SK-N-MC (cell line): ENCODE measurements at regions not wholly inside any gene's neighbourhood (a gene's known extent, or its start where the extent isn't known, plus 50 kb on each side); places are given as distances from the start of the nearest gene placed in this dataset.
A peak's percentile ranks its signal among the peaks of the same experiment; 100 is the strongest.

Experiments used
- DNase-seq: peaks from one replicate; pipeline ENCODE4 v3.0.0-alpha.2; 2011; ENCODE audit warnings: low read depth, low spot score
- H3K27ac ChIP-seq: fragments of 200-600 bp; sonication (generic); 2 replicates; pipeline ENCODE4 v1.5.1; 2016; ENCODE audit warnings: mixed run types
- H3K36me3 ChIP-seq: fragments of 200-600 bp; sonication (generic); 2 replicates; pipeline ENCODE4 v1.6.1; 2017; ENCODE audit warnings: antibody characterized with exemption, low read length, mixed read lengths; ENCODE audit not compliant: insufficient read depth
- H3K4me3 ChIP-seq: fragments of 200-600 bp; sonication (generic); 2 replicates; pipeline ENCODE4 v1.5.1; 2016
- H3K9ac ChIP-seq: fragments of 200-600 bp; sonication (generic); 2 replicates; pipeline ENCODE4 v1.8.0; 2017; ENCODE audit warnings: mixed run types, mixed read lengths; ENCODE audit not compliant: insufficient read length
- H3K9me3 ChIP-seq: fragments of 200-600 bp; sonication (generic); 2 replicates; pipeline ENCODE4 v1.6.1; 2017; ENCODE audit warnings: low read depth, mild to moderate bottlenecking, antibody characterized with exemption, low read length, moderate library complexity, mixed read lengths
- EZH2 ChIP-seq: fragments of 200-600 bp; sonication (generic); IDR thresholded peaks from one replicate; pipeline ENCODE4 v1.6.1; 2017; ENCODE audit warnings: antibody characterized with exemption
- FOXP2 ChIP-seq: optimal IDR thresholded peaks from 2 replicates; pipeline ENCODE3; 2011; ENCODE audit warnings: mild to moderate bottlenecking, moderate library complexity; ENCODE audit not compliant: insufficient read depth; ENCODE audit errors: extremely low read length, control extremely low read depth
- POLR2AphosphoS5 ChIP-seq: IDR thresholded peaks from 2 replicates; pipeline ENCODE4 v1.6.1; 2012; ENCODE audit warnings: mild to moderate bottlenecking, low read depth, low read length, borderline replicate concordance

DNA sequence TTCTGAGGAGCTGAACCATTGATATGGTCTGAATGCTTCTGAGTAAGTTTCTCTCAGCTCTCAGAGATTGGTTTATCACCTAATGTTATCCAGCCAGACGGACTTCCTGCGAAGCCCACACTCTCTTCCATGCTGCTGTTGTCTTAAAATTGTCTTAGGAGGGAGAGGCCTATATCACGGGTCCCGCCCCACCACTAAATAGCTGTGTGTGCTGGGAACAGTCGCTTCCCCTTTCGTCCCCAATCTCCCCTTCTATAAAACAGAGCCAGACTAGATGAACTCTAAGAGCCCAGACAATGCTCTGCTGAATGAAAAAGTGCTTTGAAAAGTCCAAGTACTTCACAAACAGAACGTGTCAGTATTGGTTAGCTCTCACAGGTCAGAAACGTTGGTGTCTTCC is 81.4 kb upstream of the AKIP1 start:
- DNase-seq = no peak
- H3K36me3 ChIP-seq = no peaks in the 10 kb centered on the region
- TF ChIP-seq POLR2AphosphoS5 (no peak), EZH2 (no peak), FOXP2 (no peak)
- H3K27ac ChIP-seq = no peak overlapping the region
- no peak overlapping the region for H3K4me3 ChIP-seq
- H3K9me3 ChIP-seq = no peaks in the 10 kb centered on the region
- no peak overlapping the region for H3K9ac ChIP-seq

GRCh38 chr11:8830641-8831040 is 80.3 kb upstream of the AKIP1 start:
- TF ChIP-seq EZH2 (no peak), FOXP2 (no peak), POLR2AphosphoS5 (no peak)
- no peak for DNase-seq

DNA sequence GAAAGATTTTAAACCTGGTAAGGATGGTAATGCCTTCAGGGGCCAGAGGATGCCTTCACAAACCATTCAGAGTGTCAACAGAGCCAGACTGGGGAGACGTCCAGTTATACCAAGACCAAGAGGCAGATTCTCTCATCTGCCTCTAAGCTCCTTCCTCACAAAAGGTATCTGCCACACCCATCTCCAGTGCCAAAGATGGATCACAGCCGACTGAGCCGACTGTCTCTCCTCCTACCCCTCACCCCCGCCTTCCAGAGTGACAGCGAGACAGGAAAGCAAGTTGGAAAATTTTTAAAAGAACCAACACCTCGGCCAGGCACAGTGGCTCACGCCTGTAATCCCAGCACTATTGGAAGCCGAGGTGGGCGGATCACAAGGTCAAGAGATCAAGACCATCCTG is 79.1 kb upstream of the AKIP1 start:
- H3K9ac ChIP-seq = no peak overlapping the region
- H3K4me3 ChIP-seq = no peak overlapping the region
- no peaks in the 10 kb centered on the region for H3K36me3 ChIP-seq
- TF ChIP-seq FOXP2 = no peak
- no peak for TF ChIP-seq POLR2AphosphoS5
- no peak for TF ChIP-seq EZH2
- DNase-seq = no peak
- H3K27ac ChIP-seq = no peak overlapping the region
- H3K9me3 ChIP-seq = no peaks in the 10 kb centered on the region

More at GRCh38 chr11:8830641-8831040, 80.3 kb upstream of the AKIP1 start:
- Histone ChIP-seq H3K9ac (no peak overlapping the region), H3K4me3 (no peak overlapping the region), H3K36me3 (no peaks in the 10 kb centered on the region), H3K9me3 (no peaks in the 10 kb centered on the region), H3K27ac (no peak overlapping the region)

DNA sequence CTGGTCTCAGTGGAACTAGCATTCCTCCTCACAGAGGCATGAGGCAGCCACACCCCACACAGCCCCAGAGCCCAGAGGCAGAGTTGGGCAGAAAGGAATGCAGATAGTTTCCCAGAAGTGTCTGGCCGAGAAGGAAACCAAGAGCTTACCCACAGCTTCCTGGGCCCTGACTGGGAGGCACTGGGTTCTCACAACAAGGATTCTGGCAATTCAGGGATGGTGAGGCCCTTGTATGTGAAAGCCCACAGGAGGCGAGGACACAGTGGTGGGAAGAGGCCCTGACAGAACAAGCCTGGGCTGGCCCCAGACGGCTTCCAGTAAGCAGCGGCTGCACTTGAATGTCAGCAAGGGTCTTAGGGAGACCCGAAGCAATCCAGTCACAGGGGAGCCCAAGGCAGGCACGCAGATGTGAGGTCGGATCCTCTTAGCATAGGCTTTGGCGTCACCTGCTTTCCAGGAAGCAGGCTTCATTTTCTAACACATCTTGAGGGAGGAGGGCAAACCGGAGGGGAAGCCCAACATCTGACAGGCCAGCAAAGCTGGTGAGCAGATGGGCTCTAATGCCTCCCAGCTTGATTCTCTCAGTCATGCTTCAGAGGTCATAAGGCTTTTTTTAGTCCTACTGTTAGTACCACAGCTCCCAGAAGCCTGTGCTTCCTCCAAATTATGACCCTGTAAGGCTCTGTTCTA is 78.3 kb upstream of the AKIP1 start:
- TF ChIP-seq POLR2AphosphoS5 (no peak), FOXP2 (no peak), EZH2 (no peak)
- peak; percentile 8 for DNase-seq
- Histone ChIP-seq H3K9me3 (no peaks in the 10 kb centered on the region), H3K4me3 (no peak overlapping the region), H3K27ac (no peak overlapping the region), H3K9ac (no peak overlapping the region), H3K36me3 (no peaks in the 10 kb centered on the region)

GRCh38 chr11:8833568-8834315 is 77.2 kb upstream of the AKIP1 start:
- H3K27ac ChIP-seq = no peak overlapping the region
- no peaks in the 10 kb centered on the region for H3K36me3 ChIP-seq
- DNase-seq = no peak
- no peak overlapping the region for H3K9ac ChIP-seq
- TF ChIP-seq EZH2 (no peak), POLR2AphosphoS5 (no peak), FOXP2 (no peak)
- no peaks in the 10 kb centered on the region for H3K9me3 ChIP-seq
- no peak overlapping the region for H3K4me3 ChIP-seq

- DNase-seq = no peak
- Histone ChIP-seq H3K9ac (no peak overlapping the region), H3K36me3 (no peaks in the 10 kb centered on the region), H3K27ac (no peak overlapping the region), H3K9me3 (no peaks in the 10 kb centered on the region), H3K4me3 (no peak overlapping the region)
- no peak for TF ChIP-seq EZH2
- TF ChIP-seq POLR2AphosphoS5 = no peak
- no peak for TF ChIP-seq FOXP2
Measured at GRCh38 chr11:8834379-8834778, 76.6 kb upstream of the AKIP1 start.

- DNase-seq = no peak
Measured at GRCh38 chr11:8838248-8838647, 72.7 kb upstream of the AKIP1 start.

GRCh38 chr11:8839306-8839956 is 71.6 kb upstream of the AKIP1 start:
- TF ChIP-seq EZH2 (no peak), POLR2AphosphoS5 (no peak), FOXP2 (no peak)
- H3K27ac ChIP-seq = no peak overlapping the region

More at GRCh38 chr11:8838248-8838647, 72.7 kb upstream of the AKIP1 start:
- H3K27ac ChIP-seq = no peak overlapping the region
- H3K9ac ChIP-seq = no peak overlapping the region
- H3K36me3 ChIP-seq = no peaks in the 10 kb centered on the region
- no peak overlapping the region for H3K4me3 ChIP-seq
- no peaks in the 10 kb centered on the region for H3K9me3 ChIP-seq
- TF ChIP-seq EZH2 (no peak), POLR2AphosphoS5 (no peak), FOXP2 (no peak)

More at GRCh38 chr11:8839306-8839956, 71.6 kb upstream of the AKIP1 start:
- no peaks in the 10 kb centered on the region for H3K9me3 ChIP-seq
- H3K9ac ChIP-seq = no peak overlapping the region
- H3K4me3 ChIP-seq = no peak overlapping the region
- DNase-seq = no peak
- H3K36me3 ChIP-seq = no peaks in the 10 kb centered on the region
